Endothelial cell (in vitro differentiated cells): ENCODE measurements at regions not wholly inside any gene's neighbourhood (a gene's known extent, or its start where the extent isn't known, plus 50 kb on each side); places are given as distances from the start of the nearest gene placed in this dataset.

Experiments used
- DNase-seq: peaks from one replicate; pipeline ENCODE4 v3.0.0; 2021; ENCODE audit warnings: low spot score
- H3K27ac Mint-ChIP-seq: one replicate; pipeline ENCODE4 v1.8.0; 2021; ENCODE audit warnings: mixed read lengths, inconsistent platforms; ENCODE audit not compliant: unreplicated experiment
- H3K27me3 Mint-ChIP-seq: one replicate; pipeline ENCODE4 v1.8.0; 2021; ENCODE audit warnings: mild to moderate bottlenecking, moderate library complexity, mixed read lengths, inconsistent platforms; ENCODE audit not compliant: unreplicated experiment
- H3K36me3 Mint-ChIP-seq: one replicate; pipeline ENCODE4 v1.8.0; 2021; ENCODE audit warnings: mild to moderate bottlenecking, low read depth, mixed read lengths, inconsistent platforms; ENCODE audit not compliant: unreplicated experiment
- H3K4me1 Mint-ChIP-seq: one replicate; pipeline ENCODE4 v1.8.0; 2021; ENCODE audit warnings: mild to moderate bottlenecking, mixed read lengths, inconsistent platforms; ENCODE audit not compliant: unreplicated experiment
- H3K4me3 Mint-ChIP-seq: one replicate; pipeline ENCODE4 v1.8.0; 2021; ENCODE audit warnings: mild to moderate bottlenecking, mixed read lengths, inconsistent platforms; ENCODE audit not compliant: unreplicated experiment
- H3K9me3 Mint-ChIP-seq: one replicate; pipeline ENCODE4 v1.8.0; 2021; ENCODE audit warnings: mixed read lengths, inconsistent platforms; ENCODE audit not compliant: unreplicated experiment
- CTCF ChIP-seq: fragments of 200-600 bp; sonication (generic); IDR thresholded peaks from one replicate; pipeline ENCODE4 v1.5.0; 2021; ENCODE audit warnings: antibody characterized with exemption; ENCODE audit not compliant: unreplicated experiment

GRCh38 chr3:36058404-36059030, 321.8 kb upstream of the STAC start:
- Mint-ChIP-seq H3K27ac (no peak overlapping the region), H3K36me3 (no peaks in the 10 kb centered on the region), H3K4me3 (no peak overlapping the region), H3K4me1 (no peaks in the 10 kb centered on the region), H3K27me3 (no peaks in the 10 kb centered on the region), H3K9me3 (peaks cover 5% of the 10 kb centered on the region)
- DNase-seq = no peak
- TF ChIP-seq CTCF = no peak

- Mint-ChIP-seq H3K9me3 (no peaks in the 10 kb centered on the region), H3K27ac (no peak overlapping the region), H3K27me3 (no peaks in the 10 kb centered on the region), H3K36me3 (no peaks in the 10 kb centered on the region), H3K4me3 (no peak overlapping the region), H3K4me1 (peaks cover 5% of the 10 kb centered on the region)
- TF ChIP-seq CTCF = no peak
- DNase-seq = no peak
Measured at GRCh38 chr3:36060950-36061349, 319.4 kb upstream of the STAC start.

GRCh38 chr3:36063992-36064391, 316.3 kb upstream of the STAC start:
- Mint-ChIP-seq H3K9me3 (no peaks in the 10 kb centered on the region), H3K27me3 (no peaks in the 10 kb centered on the region), H3K27ac (no peak overlapping the region), H3K4me1 (peaks cover 5% of the 10 kb centered on the region), H3K36me3 (no peaks in the 10 kb centered on the region), H3K4me3 (no peak overlapping the region)
- no peak for TF ChIP-seq CTCF
- no peak for DNase-seq

GRCh38 chr3:36065321-36065720, 315.0 kb upstream of the STAC start:
- no peak for DNase-seq

More at GRCh38 chr3:36065321-36065720, 315.0 kb upstream of the STAC start:
- TF ChIP-seq CTCF = no peak
- Mint-ChIP-seq H3K27me3 (no peaks in the 10 kb centered on the region), H3K9me3 (no peaks in the 10 kb centered on the region), H3K4me1 (peaks cover 10% of the 10 kb centered on the region), H3K27ac (no peak overlapping the region), H3K4me3 (no peak overlapping the region), H3K36me3 (no peaks in the 10 kb centered on the region)
